ENCODE measurements at regions not wholly inside any gene's neighbourhood (a gene's known extent, or its start where the extent isn't known, plus 50 kb on each side); places are given as distances from the start of the nearest gene placed in this dataset.

DNA sequence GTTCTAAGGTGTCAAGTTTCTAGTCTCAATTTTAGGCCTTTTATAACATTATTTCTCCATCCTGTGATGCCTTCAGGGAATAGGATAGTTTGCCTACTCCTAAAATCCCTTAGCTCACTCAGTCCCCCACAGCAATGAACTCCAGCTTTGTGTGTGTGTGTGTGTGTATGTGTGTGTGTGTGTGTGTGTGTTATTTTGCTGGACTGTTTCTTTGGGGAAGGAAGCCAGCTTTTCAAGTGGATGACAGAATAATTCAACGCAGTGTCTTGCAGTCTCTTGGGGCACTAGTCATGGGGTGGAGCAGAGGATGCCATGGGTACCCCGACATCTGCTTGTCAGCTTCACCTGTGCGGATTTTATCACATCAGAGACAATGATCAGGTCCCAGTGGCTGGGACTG is 262.8 kb upstream of the DAPK1 start:
- TF ChIP-seq, protein P1, sequence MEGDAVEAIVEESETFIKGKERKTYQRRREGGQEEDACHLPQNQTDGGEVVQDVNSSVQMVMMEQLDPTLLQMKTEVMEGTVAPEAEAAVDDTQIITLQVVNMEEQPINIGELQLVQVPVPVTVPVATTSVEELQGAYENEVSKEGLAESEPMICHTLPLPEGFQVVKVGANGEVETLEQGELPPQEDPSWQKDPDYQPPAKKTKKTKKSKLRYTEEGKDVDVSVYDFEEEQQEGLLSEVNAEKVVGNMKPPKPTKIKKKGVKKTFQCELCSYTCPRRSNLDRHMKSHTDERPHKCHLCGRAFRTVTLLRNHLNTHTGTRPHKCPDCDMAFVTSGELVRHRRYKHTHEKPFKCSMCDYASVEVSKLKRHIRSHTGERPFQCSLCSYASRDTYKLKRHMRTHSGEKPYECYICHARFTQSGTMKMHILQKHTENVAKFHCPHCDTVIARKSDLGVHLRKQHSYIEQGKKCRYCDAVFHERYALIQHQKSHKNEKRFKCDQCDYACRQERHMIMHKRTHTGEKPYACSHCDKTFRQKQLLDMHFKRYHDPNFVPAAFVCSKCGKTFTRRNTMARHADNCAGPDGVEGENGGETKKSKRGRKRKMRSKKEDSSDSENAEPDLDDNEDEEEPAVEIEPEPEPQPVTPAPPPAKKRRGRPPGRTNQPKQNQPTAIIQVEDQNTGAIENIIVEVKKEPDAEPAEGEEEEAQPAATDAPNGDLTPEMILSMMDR (conservative IDR thresholded peaks at IDR 0.05) = no peak
- no peak for TF ChIP-seq EZH2 (IDR thresholded peaks at IDR 0.05; ENCODE audit: low read depth)
